ENCODE measurements at regions not wholly inside any gene's neighbourhood (a gene's known extent, or its start where the extent isn't known, plus 50 kb on each side); places are given as distances from the start of the nearest gene placed in this dataset.

- in situ Hi-C loops (cut with MboI), result no loop called here
- no peak for DNase-seq
Measured at GRCh38 chr7:79880312-79880711, 254.3 kb upstream of the GNAI1 start.

GRCh38 chr7:79877874-79878465, 256.7 kb upstream of the GNAI1 start:
- no peaks in the 10 kb centered on the region for H3K27me3 ChIP-seq (replicated peaks; ENCODE audit: insufficient read depth)
- no peak overlapping the region for H2AFZ ChIP-seq
- no peaks in the 10 kb centered on the region for H3K9me3 ChIP-seq (ENCODE audit: low read depth)
- H3K4me2 ChIP-seq (ENCODE audit: unreplicated experiment), result no peak overlapping the region
- 0 out of 2 replicates have a peak, but pooled peaks cover 3% of the 10 kb centered on the region for H3F3A ChIP-seq (ENCODE audit: insufficient read depth)
- no peaks in the 10 kb centered on the region for H3K79me2 ChIP-seq (ENCODE audit: insufficient read depth)
- H3K36me3 ChIP-seq (ENCODE audit: low read depth), result no peaks in the 10 kb centered on the region
- H4K20me1 ChIP-seq (ENCODE audit: insufficient read depth), result no peaks in the 10 kb centered on the region
- TF ChIP-seq EZH2 (IDR thresholded peaks at IDR 0.05; ENCODE audit: insufficient read depth, poor library complexity, severe bottlenecking) (no peak), EZH2phosphoT487 (IDR thresholded peaks at IDR 0.05; ENCODE audit: insufficient read depth, low read depth) (no peak)
- DNase-seq, result peak; percentile 0
- no peak overlapping the region for H3K9ac ChIP-seq
- H3K4me1 ChIP-seq (ENCODE audit: insufficient read depth), result peaks cover 6% of the 10 kb centered on the region
- in situ Hi-C loops (cut with MboI), result no loop called here
- 78 to 89% methylated on average over 3 of the region's 3 CpGs for WGBS, 2 experiments (ENCODE audit: low coverage in 1 of 2, low lambda C conversion rate in 2 of 2, missing lambda C conversion rate in 2 of 2)
- H3K9me2 ChIP-seq (ENCODE audit: insufficient read depth), result no peaks in the 10 kb centered on the region
- no peak overlapping the region for H3K27ac ChIP-seq
- no peak overlapping the region for H3K4me3 ChIP-seq

More at GRCh38 chr7:79880312-79880711, 254.3 kb upstream of the GNAI1 start:
- Histone ChIP-seq H3K9me2 (ENCODE audit: insufficient read depth) (no peaks in the 10 kb centered on the region), H2AFZ (no peak overlapping the region), H3F3A (ENCODE audit: insufficient read depth) (0 out of 2 replicates have a peak, but pooled peaks cover 3% of the 10 kb centered on the region), H3K9ac (no peak overlapping the region), H3K4me1 (ENCODE audit: insufficient read depth) (peaks cover 6% of the 10 kb centered on the region), H4K20me1 (ENCODE audit: insufficient read depth) (no peaks in the 10 kb centered on the region), H3K27ac (no peak overlapping the region), H3K27me3 (replicated peaks; ENCODE audit: insufficient read depth) (no peaks in the 10 kb centered on the region), H3K79me2 (ENCODE audit: insufficient read depth) (no peaks in the 10 kb centered on the region), H3K4me3 (no peak overlapping the region), H3K36me3 (ENCODE audit: low read depth) (no peaks in the 10 kb centered on the region), H3K9me3 (ENCODE audit: low read depth) (no peaks in the 10 kb centered on the region), H3K4me2 (ENCODE audit: unreplicated experiment) (no peak overlapping the region)
- TF ChIP-seq EZH2 (IDR thresholded peaks at IDR 0.05; ENCODE audit: insufficient read depth, poor library complexity, severe bottlenecking), result no peak
- no peak for TF ChIP-seq EZH2phosphoT487 (IDR thresholded peaks at IDR 0.05; ENCODE audit: insufficient read depth, low read depth)
- 64% methylated on average over 2 of the region's 2 CpGs for WGBS, 2 experiments (ENCODE audit: low coverage in 1 of 2, low lambda C conversion rate in 2 of 2, missing lambda C conversion rate in 2 of 2)

- Histone ChIP-seq H3F3A (ENCODE audit: insufficient read depth) (0 out of 2 replicates have a peak, but pooled peaks cover 3% of the 10 kb centered on the region), H3K4me2 (ENCODE audit: unreplicated experiment) (no peak overlapping the region), H3K27me3 (replicated peaks; ENCODE audit: insufficient read depth) (no peaks in the 10 kb centered on the region), H3K4me3 (no peak overlapping the region), H3K27ac (no peak overlapping the region), H2AFZ (no peak overlapping the region), H3K79me2 (ENCODE audit: insufficient read depth) (no peaks in the 10 kb centered on the region), H3K9me3 (ENCODE audit: low read depth) (no peaks in the 10 kb centered on the region), H3K4me1 (ENCODE audit: insufficient read depth) (peaks cover 6% of the 10 kb centered on the region), H3K9me2 (ENCODE audit: insufficient read depth) (no peaks in the 10 kb centered on the region), H3K9ac (no peak overlapping the region), H4K20me1 (ENCODE audit: insufficient read depth) (no peaks in the 10 kb centered on the region), H3K36me3 (ENCODE audit: low read depth) (no peaks in the 10 kb centered on the region)
- in situ Hi-C loops (cut with MboI), result no loop called here
- peak; percentile 35 for DNase-seq
- TF ChIP-seq EZH2 (IDR thresholded peaks at IDR 0.05; ENCODE audit: insufficient read depth, poor library complexity, severe bottlenecking), result no peak
- WGBS, 2 experiments (ENCODE audit: low coverage in 1 of 2, low lambda C conversion rate in 2 of 2, missing lambda C conversion rate in 2 of 2), result 84 to 91% methylated on average over 6 of the region's 6 CpGs
Measured at GRCh38 chr7:79876848-79877252, 257.8 kb upstream of the GNAI1 start.

- Histone ChIP-seq H2AFZ (no peak overlapping the region), H3K9me2 (ENCODE audit: insufficient read depth) (no peaks in the 10 kb centered on the region), H3K9ac (no peak overlapping the region), H3K27ac (no peak overlapping the region), H3K36me3 (ENCODE audit: low read depth) (no peaks in the 10 kb centered on the region), H3F3A (ENCODE audit: insufficient read depth) (0 out of 2 replicates have a peak, but pooled peaks cover 3% of the 10 kb centered on the region), H3K4me3 (no peak overlapping the region), H4K20me1 (ENCODE audit: insufficient read depth) (no peaks in the 10 kb centered on the region), H3K9me3 (ENCODE audit: low read depth) (no peaks in the 10 kb centered on the region), H3K4me2 (ENCODE audit: unreplicated experiment) (no peak overlapping the region), H3K27me3 (replicated peaks; ENCODE audit: insufficient read depth) (no peaks in the 10 kb centered on the region), H3K79me2 (ENCODE audit: insufficient read depth) (no peaks in the 10 kb centered on the region), H3K4me1 (ENCODE audit: insufficient read depth) (peaks cover 6% of the 10 kb centered on the region)
- WGBS, 2 experiments (ENCODE audit: low coverage in 1 of 2, low lambda C conversion rate in 2 of 2, missing lambda C conversion rate in 2 of 2), result 22 to 29% methylated on average over 1 of the region's 1 CpG
- in situ Hi-C loops (cut with MboI), result no loop called here
- DNase-seq, result no peak
- TF ChIP-seq EZH2phosphoT487 (IDR thresholded peaks at IDR 0.05; ENCODE audit: insufficient read depth, low read depth), result no peak
- TF ChIP-seq EZH2 (IDR thresholded peaks at IDR 0.05; ENCODE audit: insufficient read depth, poor library complexity, severe bottlenecking), result no peak
Measured at GRCh38 chr7:79874797-79875196, 259.8 kb upstream of the GNAI1 start.

Data from GM23248 (cell line).